OCI-LY7 (cell line): ENCODE measurements at regions not wholly inside any gene's neighbourhood (a gene's known extent, or its start where the extent isn't known, plus 50 kb on each side); places are given as distances from the start of the nearest gene placed in this dataset.

Experiments
- EZH2phosphoT487 ChIP-seq: fragments of 200-600 bp; sonication (generic); IDR thresholded peaks from 2 replicates; pipeline ENCODE4 v1.6.1; 2018; ENCODE audit warnings: low read depth, borderline replicate concordance, mild to moderate bottlenecking, mixed run types, antibody characterized with exemption, low read length, moderate library complexity, mixed read lengths
- TF ChIP-seq, protein P1 (sequence below): fragments of 200-600 bp; sonication (generic); conservative IDR thresholded peaks from 2 replicates; pipeline ENCODE4 v1.5.1; 2014; ENCODE audit warnings: mild to moderate bottlenecking, antibody characterized with exemption, low read length, moderate library complexity, mixed read lengths

DNA sequence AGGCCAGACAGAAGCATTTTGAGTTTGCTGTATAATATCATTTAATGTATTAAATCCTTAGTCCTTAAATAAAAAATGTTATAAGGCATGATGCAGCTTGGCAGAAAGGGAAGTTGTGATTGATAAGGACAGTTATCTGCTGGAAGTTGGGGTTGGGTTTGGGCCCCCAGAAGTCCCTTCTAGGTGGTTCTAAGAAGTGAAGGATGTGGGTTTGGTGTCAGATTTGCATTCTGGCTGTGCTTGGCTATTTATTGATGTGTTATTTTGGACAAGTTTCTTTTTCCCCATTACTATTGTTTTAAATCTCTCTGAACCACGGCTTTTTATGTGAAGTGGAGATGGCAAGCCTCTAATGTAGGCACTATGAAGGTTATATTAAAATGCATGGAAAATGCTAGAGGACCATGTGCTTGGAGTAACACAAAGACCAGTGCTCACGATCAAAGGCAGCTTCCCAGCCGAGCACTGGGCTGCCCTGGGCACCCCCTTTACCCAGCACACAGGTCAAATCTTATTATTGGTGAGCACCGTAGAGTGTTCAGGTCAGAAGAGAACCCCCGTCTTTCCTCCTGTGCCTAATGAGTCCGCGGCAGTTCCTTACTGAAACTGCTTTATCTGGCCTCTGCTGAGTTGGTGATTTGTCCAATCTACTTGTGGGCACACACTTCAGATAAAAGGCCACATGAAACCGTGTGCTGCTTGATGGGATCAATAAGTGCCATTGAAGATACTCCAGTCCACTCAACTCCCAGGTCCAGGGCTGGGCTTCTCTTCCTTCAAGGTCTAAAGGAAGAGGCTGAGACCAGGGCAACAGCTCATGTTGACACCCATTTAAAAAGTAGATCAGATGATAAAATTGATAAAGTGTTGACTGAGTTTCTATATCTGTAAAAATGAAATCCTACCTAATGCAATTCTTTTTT lies 212.0 kb downstream of the PRDM2 start:
- TF ChIP-seq, protein P1, sequence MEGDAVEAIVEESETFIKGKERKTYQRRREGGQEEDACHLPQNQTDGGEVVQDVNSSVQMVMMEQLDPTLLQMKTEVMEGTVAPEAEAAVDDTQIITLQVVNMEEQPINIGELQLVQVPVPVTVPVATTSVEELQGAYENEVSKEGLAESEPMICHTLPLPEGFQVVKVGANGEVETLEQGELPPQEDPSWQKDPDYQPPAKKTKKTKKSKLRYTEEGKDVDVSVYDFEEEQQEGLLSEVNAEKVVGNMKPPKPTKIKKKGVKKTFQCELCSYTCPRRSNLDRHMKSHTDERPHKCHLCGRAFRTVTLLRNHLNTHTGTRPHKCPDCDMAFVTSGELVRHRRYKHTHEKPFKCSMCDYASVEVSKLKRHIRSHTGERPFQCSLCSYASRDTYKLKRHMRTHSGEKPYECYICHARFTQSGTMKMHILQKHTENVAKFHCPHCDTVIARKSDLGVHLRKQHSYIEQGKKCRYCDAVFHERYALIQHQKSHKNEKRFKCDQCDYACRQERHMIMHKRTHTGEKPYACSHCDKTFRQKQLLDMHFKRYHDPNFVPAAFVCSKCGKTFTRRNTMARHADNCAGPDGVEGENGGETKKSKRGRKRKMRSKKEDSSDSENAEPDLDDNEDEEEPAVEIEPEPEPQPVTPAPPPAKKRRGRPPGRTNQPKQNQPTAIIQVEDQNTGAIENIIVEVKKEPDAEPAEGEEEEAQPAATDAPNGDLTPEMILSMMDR = no peak
- no peak for TF ChIP-seq EZH2phosphoT487
